ENCODE measurements at regions not wholly inside any gene's neighbourhood (a gene's known extent, or its start where the extent isn't known, plus 50 kb on each side); places are given as distances from the start of the nearest gene placed in this dataset.

- WGBS, 2 experiments (ENCODE audit: insufficient coverage in 1 of 2, insufficient read length in 1 of 2), result 85 to 92% methylated on average over 1 of the region's 1 CpG
- no peak for TF ChIP-seq CTCF (conservative IDR thresholded peaks at IDR 0.05)
- Histone ChIP-seq H3K27me3 (ENCODE audit: control insufficient read depth, insufficient read depth, low read length, poor library complexity, severe bottlenecking) (no peaks in the 10 kb centered on the region), H3K9ac (ENCODE audit: extremely low read depth, low read length, poor library complexity, severe bottlenecking) (no peak overlapping the region), H3K4me3 (ENCODE audit: low read length) (no peak overlapping the region), H3K9me3 (ENCODE audit: control insufficient read depth, low read length) (no peaks in the 10 kb centered on the region), H3K36me3 (ENCODE audit: control insufficient read depth, insufficient read depth, low read length) (no peaks in the 10 kb centered on the region), H3K27ac (ENCODE audit: low read depth, low read length) (no peak overlapping the region), H3K4me1 (ENCODE audit: control insufficient read depth, insufficient read depth, low read length) (no peaks in the 10 kb centered on the region)
- no peaks in the 10 kb centered on the region for H3K9me3 Mint-ChIP-seq
- H3K4me1 Mint-ChIP-seq, result no peaks in the 10 kb centered on the region
- no peak for DNase-seq
- H3K27me3 Mint-ChIP-seq (ENCODE audit: insufficient read depth), result no peaks in the 10 kb centered on the region
- H3K27ac Mint-ChIP-seq, result no peak overlapping the region
- no peak overlapping the region for H3K4me3 Mint-ChIP-seq
- H3K36me3 Mint-ChIP-seq (ENCODE audit: low read depth), result no peaks in the 10 kb centered on the region
Measured at GRCh38 chr2:17426743-17427142, 91.5 kb downstream of the RAD51AP2 start.

- Histone ChIP-seq H3K9me3 (ENCODE audit: control insufficient read depth, low read length) (no peaks in the 10 kb centered on the region), H3K27me3 (ENCODE audit: control insufficient read depth, insufficient read depth, low read length, poor library complexity, severe bottlenecking) (no peaks in the 10 kb centered on the region), H3K36me3 (ENCODE audit: control insufficient read depth, insufficient read depth, low read length) (no peaks in the 10 kb centered on the region), H3K4me3 (ENCODE audit: low read length) (no peak overlapping the region), H3K27ac (ENCODE audit: low read depth, low read length) (no peak overlapping the region), H3K9ac (ENCODE audit: extremely low read depth, low read length, poor library complexity, severe bottlenecking) (no peak overlapping the region), H3K4me1 (ENCODE audit: control insufficient read depth, insufficient read depth, low read length) (no peaks in the 10 kb centered on the region)
- no peaks in the 10 kb centered on the region for H3K27me3 Mint-ChIP-seq (ENCODE audit: insufficient read depth)
- no peaks in the 10 kb centered on the region for H3K4me1 Mint-ChIP-seq
- no peaks in the 10 kb centered on the region for H3K9me3 Mint-ChIP-seq
- no peaks in the 10 kb centered on the region for H3K36me3 Mint-ChIP-seq (ENCODE audit: low read depth)
- no peak overlapping the region for H3K27ac Mint-ChIP-seq
- no peak for DNase-seq
- H3K4me3 Mint-ChIP-seq, result no peak overlapping the region
- no peak for TF ChIP-seq CTCF (conservative IDR thresholded peaks at IDR 0.05)
Measured at GRCh38 chr2:17422061-17422460, 96.2 kb downstream of the RAD51AP2 start.

- H3K4me1 ChIP-seq (ENCODE audit: control insufficient read depth, insufficient read depth, low read length), result no peaks in the 10 kb centered on the region
- 100% methylated on average over 2 of the region's 3 CpGs; no CpG with 5 or more reads in 1 of the 2 experiments for WGBS, 2 experiments (ENCODE audit: insufficient coverage in 1 of 2, insufficient read length in 1 of 2)
- H3K4me3 Mint-ChIP-seq, result no peak overlapping the region
- H3K27me3 ChIP-seq (ENCODE audit: control insufficient read depth, insufficient read depth, low read length, poor library complexity, severe bottlenecking), result no peaks in the 10 kb centered on the region
- H3K27ac ChIP-seq (ENCODE audit: low read depth, low read length), result no peak overlapping the region
- H3K27me3 Mint-ChIP-seq (ENCODE audit: insufficient read depth), result no peaks in the 10 kb centered on the region
- no peaks in the 10 kb centered on the region for H3K9me3 Mint-ChIP-seq
- DNase-seq, result no peak
- H3K36me3 ChIP-seq (ENCODE audit: control insufficient read depth, insufficient read depth, low read length), result no peaks in the 10 kb centered on the region
- no peaks in the 10 kb centered on the region for H3K9me3 ChIP-seq (ENCODE audit: control insufficient read depth, low read length)
- H3K9ac ChIP-seq (ENCODE audit: extremely low read depth, low read length, poor library complexity, severe bottlenecking), result no peak overlapping the region
- H3K4me1 Mint-ChIP-seq, result no peaks in the 10 kb centered on the region
- no peaks in the 10 kb centered on the region for H3K36me3 Mint-ChIP-seq (ENCODE audit: low read depth)
- TF ChIP-seq CTCF (conservative IDR thresholded peaks at IDR 0.05), result no peak
- no peak overlapping the region for H3K27ac Mint-ChIP-seq
- no peak overlapping the region for H3K4me3 ChIP-seq (ENCODE audit: low read length)
Measured at GRCh38 chr2:17416884-17417391, 101.3 kb downstream of the RAD51AP2 start.

All from endodermal cell (in vitro differentiated cells).